Upper lobe of left lung (tissue), 6 donors: ENCODE measurements at regions not wholly inside any gene's neighbourhood (a gene's known extent, or its start where the extent isn't known, plus 50 kb on each side); places are given as distances from the start of the nearest gene placed in this dataset.
"Not testable (repeated sequence)": the region's sequence is repeated elsewhere in the genome, so short reads cannot be mapped to it uniquely, and the experiment has no call there.

ENCODE experiments used
- ATAC-seq, 2 donors: fragments of 200-7000 bp; cut with Tn5 transposase; one replicate each; pipeline ENCODE4 v1.9.1; 2022; ENCODE audit warnings: mild to moderate bottlenecking in 2 of 2, moderate library complexity in 2 of 2; ENCODE audit not compliant: low FRiP score in 2 of 2
- DNase-seq, 2 donors: peaks; one replicate each; pipeline ENCODE4 v3.0.0-alpha.2; 2019 to 2020
- H3K27ac ChIP-seq, 4 donors: fragments of 200-600 bp; sonication (generic); one replicate each; pipeline ENCODE4 v1.5.1; 2016 to 2019
- H3K27me3 ChIP-seq, 4 donors: fragments of 200-600 bp; sonication (generic); one replicate each; pipeline ENCODE4 v1.5.1; 2017 to 2019
- H3K36me3 ChIP-seq, 4 donors: fragments of 200-600 bp; sonication (generic); one replicate each; pipeline ENCODE4 v1.5.1; 2016 to 2019
- H3K4me1 ChIP-seq, 4 donors: fragments of 200-600 bp; sonication (generic); one replicate each; pipeline ENCODE4 v1.5.1; 2018 to 2019
- H3K4me3 ChIP-seq, 4 donors: fragments of 200-600 bp; sonication (generic); one replicate each; pipeline ENCODE4 v1.5.1; 2017 to 2019; ENCODE audit warnings: mild to moderate bottlenecking in 2 of 4, moderate library complexity in 1 of 4
- H3K9me3 ChIP-seq, 4 donors: fragments of 200-600 bp; sonication (generic); one replicate each; pipeline ENCODE4 v1.5.1; 2018 to 2019
- CTCF ChIP-seq, 6 experiments: fragments of 450-650 bp in 4 of 6; fragments of 200-600 bp in 2 of 6; sonication (generic) in 2 of 6; IDR thresholded peaks; one replicate each; pipeline ENCODE4 v1.5.1; 2016 to 2019; ENCODE audit warnings: antibody characterized with exemption in 6 of 6
- EP300 ChIP-seq, 4 donors: sonication (generic); formaldehyde crosslinking; IDR thresholded peaks; one replicate each; pipeline ENCODE4 v1.5.1; 2017; ENCODE audit warnings: antibody characterized with exemption in 4 of 4, control low read depth in 2 of 4
- POLR2A ChIP-seq, 4 donors: fragments of 450-650 bp; IDR thresholded peaks; one replicate each; pipeline ENCODE4 v1.5.1; 2016 to 2017; ENCODE audit warnings: antibody characterized with exemption in 4 of 4, mild to moderate bottlenecking in 2 of 4
- POLR2AphosphoS5 ChIP-seq, 2 donors: sonication (generic); formaldehyde crosslinking; IDR thresholded peaks; one replicate each; pipeline ENCODE4 v1.5.1; 2017; ENCODE audit warnings: antibody characterized with exemption in 2 of 2
- WGBS, 2 donors: methylation state at CpG; one replicate each; pipeline ENCODE4 v1.1.5; 2017 to 2018; 5-methylcytosine and 5-hydroxymethylcytosine counted together
- donor health status: DM: no; HTN: no; CAD: no; lungs with moderate emphysema.
- donor health status: DM: no; HTN: yes; CAD: no; lungs with severe emphysema.

DNA sequence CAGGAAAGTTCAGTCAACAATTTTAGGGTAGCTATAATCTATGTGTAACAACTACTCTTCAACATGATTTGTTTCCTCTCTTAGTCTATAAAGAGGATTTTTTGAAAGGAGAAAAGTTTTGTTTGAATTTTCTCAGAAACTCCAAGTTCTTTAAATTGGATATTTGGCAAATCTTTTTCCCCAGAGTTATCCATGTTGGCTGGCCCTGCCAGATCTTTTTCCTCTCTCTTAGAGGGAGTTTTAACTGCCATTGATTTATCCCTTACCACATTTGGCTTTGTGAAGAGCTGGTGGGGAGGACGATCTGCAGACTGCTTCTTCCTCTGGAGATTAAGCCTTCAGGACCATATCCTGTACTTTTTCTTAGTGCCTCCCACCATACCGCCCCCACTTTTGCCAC lies 64.9 kb upstream of the ROPN1 start:
- H3K9me3 ChIP-seq = no peaks in the 10 kb centered on the region
- 59 to 64% methylated on average over 2 of the region's 2 CpGs for WGBS, 2 donors
- no peak overlapping the region for H3K4me3 ChIP-seq
- no peaks in the 10 kb centered on the region for H3K36me3 ChIP-seq
- H3K4me1 ChIP-seq = no peaks in the 10 kb centered on the region
- no peak for TF ChIP-seq EP300 (IDR thresholded peaks at IDR 0.05)
- no peak for TF ChIP-seq POLR2A (IDR thresholded peaks at IDR 0.05)
- no peak for TF ChIP-seq CTCF (IDR thresholded peaks at IDR 0.05)
- no peak for TF ChIP-seq POLR2AphosphoS5 (IDR thresholded peaks at IDR 0.05)
- H3K27ac ChIP-seq = no peak overlapping the region
- DNase-seq = no peak
- no peak for ATAC-seq
- no peaks in the 10 kb centered on the region for H3K27me3 ChIP-seq

GRCh38 chr3:124057420-124057819 lies 65.5 kb upstream of the ROPN1 start:
- H3K4me1 ChIP-seq = peaks cover 0 to 2% (median 0%) of the 10 kb centered on the region in 4 donors
- DNase-seq = no peak
- H3K9me3 ChIP-seq = no peaks in the 10 kb centered on the region
- H3K4me3 ChIP-seq = no peak overlapping the region
- no peaks in the 10 kb centered on the region for H3K27me3 ChIP-seq
- no peak overlapping the region for H3K27ac ChIP-seq
- peak in 1 of 2 donors; percentile 64 for ATAC-seq
- no peaks in the 10 kb centered on the region for H3K36me3 ChIP-seq
- TF ChIP-seq EP300 (IDR thresholded peaks at IDR 0.05) (no peak), POLR2A (IDR thresholded peaks at IDR 0.05) (no peak), CTCF (IDR thresholded peaks at IDR 0.05) (no peak), POLR2AphosphoS5 (IDR thresholded peaks at IDR 0.05) (no peak)
- WGBS, 2 donors = 72 to 77% methylated on average over 5 to 6 of the region's 6 CpGs

- Histone ChIP-seq H3K27me3 (no peaks in the 10 kb centered on the region), H3K4me1 (peaks cover 6 to 19% (median 10%) of the 10 kb centered on the region in 4 donors), H3K9me3 (no peaks in the 10 kb centered on the region), H3K4me3 (no peak overlapping the region), H3K27ac (no peak overlapping the region), H3K36me3 (no peaks in the 10 kb centered on the region)
- DNase-seq (no peak), ATAC-seq (no peak)
- TF ChIP-seq POLR2AphosphoS5 (IDR thresholded peaks at IDR 0.05) (no peak), POLR2A (IDR thresholded peaks at IDR 0.05) (no peak), EP300 (IDR thresholded peaks at IDR 0.05) (no peak), CTCF (IDR thresholded peaks at IDR 0.05) (no peak)
- WGBS, 2 donors = 68 to 76% methylated on average over 1 of the region's 1 CpG
Measured at GRCh38 chr3:124059580-124059979, 67.7 kb upstream of the ROPN1 start.

- Histone ChIP-seq H3K27me3 (no peaks in the 10 kb centered on the region), H3K9me3 (no peaks in the 10 kb centered on the region), H3K4me3 (no peak overlapping the region), H3K4me1 (peaks cover 6 to 19% (median 10%) of the 10 kb centered on the region in 4 donors), H3K36me3 (no peaks in the 10 kb centered on the region), H3K27ac (peak overlapping the region in 2 of 4 donors; percentile 30 to 57)
- ATAC-seq (peak in 1 of 2 donors; percentile 20), DNase-seq (no peak)
- TF ChIP-seq CTCF (IDR thresholded peaks at IDR 0.05) = no peak
- no peak for TF ChIP-seq EP300 (IDR thresholded peaks at IDR 0.05)
- TF ChIP-seq POLR2AphosphoS5 (IDR thresholded peaks at IDR 0.05) = peak in 1 of 2 donors; percentile 21
- 41 to 42% methylated on average over 9 of the region's 9 CpGs for WGBS, 2 donors
Measured at GRCh38 chr3:124063197-124063909, 71.4 kb upstream of the ROPN1 start.

- no peak for ATAC-seq
- DNase-seq = no peak
- WGBS, 2 donors = 88 to 91% methylated on average over 1 of the region's 1 CpG
- TF ChIP-seq POLR2A (IDR thresholded peaks at IDR 0.05) = no peak
- TF ChIP-seq CTCF (IDR thresholded peaks at IDR 0.05) = no peak
- TF ChIP-seq POLR2AphosphoS5 (IDR thresholded peaks at IDR 0.05) = no peak
- TF ChIP-seq EP300 (IDR thresholded peaks at IDR 0.05) = no peak
- Histone ChIP-seq H3K27me3 (no peaks in the 10 kb centered on the region), H3K27ac (no peak overlapping the region), H3K36me3 (no peaks in the 10 kb centered on the region), H3K9me3 (no peaks in the 10 kb centered on the region), H3K4me3 (no peak overlapping the region), H3K4me1 (peaks cover 6 to 19% (median 10%) of the 10 kb centered on the region in 4 donors)
Measured at GRCh38 chr3:124064050-124064449, 72.1 kb upstream of the ROPN1 start.

GRCh38 chr3:124066543-124066942 lies 74.6 kb upstream of the ROPN1 start:
- H3K9me3 ChIP-seq, H3K36me3 ChIP-seq, H3K27ac ChIP-seq, ATAC-seq, DNase-seq, H3K4me3 ChIP-seq, H3K27me3 ChIP-seq: not testable (repeated sequence)
- H3K4me1 ChIP-seq = peaks cover 6 to 19% (median 10%) of the 10 kb centered on the region in 4 donors
- 92 to 97% methylated on average over 3 of the region's 3 CpGs for WGBS, 2 donors

DNA sequence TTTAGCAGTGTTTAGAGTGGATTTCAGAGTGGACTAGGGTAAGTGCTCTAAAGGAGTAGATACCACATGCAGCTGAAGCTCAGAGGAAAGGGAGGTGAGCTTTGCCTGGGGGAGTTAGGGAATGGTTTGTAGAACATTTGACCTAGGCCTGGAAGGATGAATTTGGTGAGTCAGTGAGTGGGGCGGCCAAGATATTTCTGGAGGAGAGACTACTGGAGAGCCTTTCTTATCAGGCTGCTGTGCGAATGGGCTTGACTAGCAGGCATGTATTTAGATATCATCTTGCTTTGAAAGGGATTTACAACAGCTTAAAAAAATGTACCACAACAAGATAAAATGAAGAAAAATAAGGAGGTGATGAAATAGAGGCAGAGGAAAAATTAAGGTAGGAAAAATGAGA lies 77.8 kb upstream of the ROPN1 start:
- not testable (repeated sequence) for H3K4me1 ChIP-seq, H3K27me3 ChIP-seq, H3K9me3 ChIP-seq, DNase-seq, H3K4me3 ChIP-seq, H3K36me3 ChIP-seq, H3K27ac ChIP-seq
- 67 to 74% methylated on average over 2 of the region's 2 CpGs for WGBS, 2 donors
- ATAC-seq = peak in 1 of 2 donors; percentile 63
